HG02884 (cell line): ENCODE measurements at regions not wholly inside any gene's neighbourhood (a gene's known extent, or its start where the extent isn't known, plus 50 kb on each side); places are given as distances from the start of the nearest gene placed in this dataset.
"Not testable (repeated sequence)": the region's sequence is repeated elsewhere in the genome, so short reads cannot be mapped to it uniquely, and the experiment has no call there.

Experiments
- ATAC-seq: cut with Tn5 transposase; IDR thresholded peaks from one replicate; pipeline ENCODE4 v1.9.1; 2021; ENCODE audit warnings: mild to moderate bottlenecking, moderate library complexity; ENCODE audit not compliant: unreplicated experiment

- ATAC-seq, result not testable (repeated sequence)
Observed at GRCh38 chr17:34039759-34040555, 215.1 kb upstream of the CCL2 start.

GRCh38 chr17:34045990-34046389, 209.1 kb upstream of the CCL2 start:
- no peak for ATAC-seq

GRCh38 chr17:34051046-34051445, 204.0 kb upstream of the CCL2 start:
- ATAC-seq, result no peak

GRCh38 chr17:34054495-34054894, 200.6 kb upstream of the CCL2 start:
- no peak for ATAC-seq

GRCh38 chr17:34055606-34056005, 199.5 kb upstream of the CCL2 start:
- no peak for ATAC-seq

- ATAC-seq, result no peak
Observed at GRCh38 chr17:34059423-34060220, 195.5 kb upstream of the CCL2 start.

- no peak for ATAC-seq
Observed at GRCh38 chr17:34066528-34066927, 188.6 kb upstream of the CCL2 start.

GRCh38 chr17:34067011-34067410, 188.1 kb upstream of the CCL2 start:
- ATAC-seq, result no peak

- no peak for ATAC-seq
Observed at GRCh38 chr17:34068571-34068970, 186.5 kb upstream of the CCL2 start.

- ATAC-seq, result no peak
Observed at GRCh38 chr17:34070712-34071111, 184.4 kb upstream of the CCL2 start.

- ATAC-seq, result no peak
Observed at GRCh38 chr17:34071886-34072420, 183.1 kb upstream of the CCL2 start.

GRCh38 chr17:34075076-34075475, 180.0 kb upstream of the CCL2 start:
- ATAC-seq, result no peak

GRCh38 chr17:34076743-34077631, 178.1 kb upstream of the CCL2 start:
- no peak for ATAC-seq

- ATAC-seq, result no peak
Observed at GRCh38 chr17:34081269-34081668, 173.8 kb upstream of the CCL2 start.

- no peak for ATAC-seq
Observed at GRCh38 chr17:34082404-34082803, 172.7 kb upstream of the CCL2 start.

GRCh38 chr17:34089042-34089441, 166.0 kb upstream of the CCL2 start:
- not testable (repeated sequence) for ATAC-seq

GRCh38 chr17:34090593-34090992, 164.5 kb upstream of the CCL2 start:
- ATAC-seq, result no peak

GRCh38 chr17:34091975-34092374, 163.1 kb upstream of the CCL2 start:
- no peak for ATAC-seq

GRCh38 chr17:34095106-34095505, 160.0 kb upstream of the CCL2 start:
- ATAC-seq, result no peak

GRCh38 chr17:34098699-34099098, 156.4 kb upstream of the CCL2 start:
- no peak for ATAC-seq
